ENCODE measurements at regions not wholly inside any gene's neighbourhood (a gene's known extent, or its start where the extent isn't known, plus 50 kb on each side); places are given as distances from the start of the nearest gene placed in this dataset.
"Not testable (repeated sequence)": the region's sequence is repeated elsewhere in the genome, so short reads cannot be mapped to it uniquely, and the experiment has no call there.

- DNase-seq (ENCODE audit: low read depth) = no peak
- H3K4me3 ChIP-seq (ENCODE audit: low read length) = no peak overlapping the region
- no peak for TF ChIP-seq CTCF (conservative IDR thresholded peaks at IDR 0.05; ENCODE audit: low read depth, low read length)
Observed at GRCh38 chr2:12465631-12466135, 251.1 kb upstream of the TRIB2 start.

- no peak overlapping the region for H3K4me3 ChIP-seq (ENCODE audit: low read length)
- no peak for DNase-seq (ENCODE audit: low read depth)
- TF ChIP-seq CTCF (conservative IDR thresholded peaks at IDR 0.05; ENCODE audit: low read depth, low read length) = no peak
Observed at GRCh38 chr2:12467303-12467702, 249.4 kb upstream of the TRIB2 start.

DNA sequence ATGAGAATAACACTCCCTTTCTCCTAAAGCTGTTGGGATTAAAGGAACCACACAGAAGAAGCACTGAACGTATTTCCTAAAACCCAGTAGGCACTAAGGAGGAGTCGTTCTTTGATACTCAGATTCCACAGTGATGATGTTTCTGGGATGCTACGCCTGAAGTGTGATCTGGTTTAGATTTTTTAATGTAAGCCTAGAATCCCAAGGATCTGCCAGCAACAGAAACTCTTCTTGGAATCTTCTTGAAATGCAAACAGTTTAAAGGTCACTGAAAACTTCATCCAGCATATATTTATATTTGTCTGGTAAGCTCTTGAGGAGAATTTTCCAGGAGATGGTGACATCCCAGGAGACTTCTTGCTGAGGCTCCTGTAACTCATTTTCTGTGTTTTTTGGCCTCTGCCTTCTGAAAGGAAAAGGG, 247.6 kb upstream of the TRIB2 start:
- DNase-seq (ENCODE audit: low read depth) = no peak
- no peak overlapping the region for H3K4me3 ChIP-seq (ENCODE audit: low read length)
- TF ChIP-seq CTCF (conservative IDR thresholded peaks at IDR 0.05; ENCODE audit: low read depth, low read length) = no peak

GRCh38 chr2:12472265-12472664, 244.5 kb upstream of the TRIB2 start:
- not testable (repeated sequence) for DNase-seq (ENCODE audit: low read depth); H3K4me3 ChIP-seq (ENCODE audit: low read length)

- TF ChIP-seq CTCF (conservative IDR thresholded peaks at IDR 0.05; ENCODE audit: low read depth, low read length) = no peak
- no peak for DNase-seq (ENCODE audit: low read depth)
- no peak overlapping the region for H3K4me3 ChIP-seq (ENCODE audit: low read length)
Observed at GRCh38 chr2:12478151-12479064, 238.3 kb upstream of the TRIB2 start.

GRCh38 chr2:12479065-12479601, 237.6 kb upstream of the TRIB2 start:
- TF ChIP-seq CTCF (conservative IDR thresholded peaks at IDR 0.05; ENCODE audit: low read depth, low read length) = no peak
- no peak for DNase-seq (ENCODE audit: low read depth)

DNA sequence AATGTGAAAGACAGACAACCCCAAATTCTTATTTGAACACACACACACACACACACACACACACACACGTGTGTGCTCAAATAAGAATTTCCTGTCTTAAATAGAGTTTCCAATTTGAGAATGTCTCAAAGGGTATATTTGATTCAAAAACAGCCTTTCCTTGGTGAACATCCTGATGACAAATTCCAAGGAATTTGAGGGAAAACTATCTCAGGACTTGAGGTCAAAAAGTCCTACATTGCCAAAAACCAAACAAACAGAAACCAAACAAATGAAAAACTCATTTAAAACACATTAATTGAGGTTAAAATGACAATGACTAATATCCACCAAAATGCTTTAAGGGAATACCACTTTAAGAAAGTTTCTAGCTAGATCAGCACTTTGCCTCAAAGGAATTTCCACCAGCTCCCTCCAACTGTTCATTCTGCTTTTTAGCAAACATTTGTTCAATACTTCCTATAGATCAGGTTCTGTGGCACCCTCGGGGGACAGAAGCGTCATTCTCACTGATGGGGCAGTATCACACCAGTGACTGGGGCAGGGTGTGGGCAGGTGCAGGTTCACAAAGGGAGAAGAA, 232.1 kb upstream of the TRIB2 start:
- no peak overlapping the region for H3K4me3 ChIP-seq (ENCODE audit: low read length)
- no peak for DNase-seq (ENCODE audit: low read depth)
- no peak for TF ChIP-seq CTCF (conservative IDR thresholded peaks at IDR 0.05; ENCODE audit: low read depth, low read length)

More at GRCh38 chr2:12479065-12479601, 237.6 kb upstream of the TRIB2 start:
- no peak overlapping the region for H3K4me3 ChIP-seq (ENCODE audit: low read length)
